Loucy (cell line): ENCODE measurements at regions not wholly inside any gene's neighbourhood (a gene's known extent, or its start where the extent isn't known, plus 50 kb on each side); places are given as distances from the start of the nearest gene placed in this dataset.
"Not testable (repeated sequence)": the region's sequence is repeated elsewhere in the genome, so short reads cannot be mapped to it uniquely, and the experiment has no call there.

Source experiments
- H2AFZ ChIP-seq: fragments of 200-600 bp; sonication (generic); 2 replicates; pipeline ENCODE4 v1.6.0; 2016; ENCODE audit warnings: antibody characterized with exemption, mild to moderate bottlenecking, low read length, moderate library complexity
- H3F3A ChIP-seq: fragments of 200-600 bp; 2 replicates; pipeline ENCODE4 v1.6.0; 2016; ENCODE audit warnings: antibody characterized with exemption, low read depth, mild to moderate bottlenecking
- H3K27me3 ChIP-seq: fragments of 200-600 bp; sonication (generic); 2 replicates; pipeline ENCODE4 v1.6.1; 2014; ENCODE audit warnings: low read length, mild to moderate bottlenecking; ENCODE audit not compliant: insufficient read depth, poor library complexity, severe bottlenecking
- H3K36me3 ChIP-seq: fragments of 200-600 bp; sonication (generic); 2 replicates; pipeline ENCODE4 v1.6.1; 2016; ENCODE audit warnings: low read length; ENCODE audit not compliant: insufficient read depth
- H3K4me1 ChIP-seq: fragments of 200-600 bp; sonication (generic); 2 replicates; pipeline ENCODE4 v1.5.1; 2014; ENCODE audit warnings: low read length, mild to moderate bottlenecking; ENCODE audit not compliant: insufficient read depth, poor library complexity, severe bottlenecking
- H3K4me2 ChIP-seq: fragments of 200-600 bp; sonication (generic); 2 replicates; pipeline ENCODE4 v1.6.0; 2014; ENCODE audit warnings: antibody characterized with exemption, low read length, low read depth, mild to moderate bottlenecking; ENCODE audit not compliant: poor library complexity, severe bottlenecking
- H3K4me3 ChIP-seq: fragments of 200-600 bp; sonication (generic); 2 replicates; pipeline ENCODE4 v1.5.1; 2014; ENCODE audit warnings: low read length, mild to moderate bottlenecking, mixed read lengths; ENCODE audit not compliant: poor library complexity, severe bottlenecking
- H3K79me2 ChIP-seq: fragments of 200-600 bp; sonication (generic); 2 replicates; pipeline ENCODE4 v1.6.1; 2014; ENCODE audit warnings: low read length; ENCODE audit not compliant: insufficient read depth
- H3K9ac ChIP-seq: fragments of 200-600 bp; sonication (generic); 2 replicates; pipeline ENCODE4 v1.6.0; 2014; ENCODE audit warnings: mild to moderate bottlenecking, low read depth, low read length, moderate library complexity; ENCODE audit not compliant: poor library complexity, severe bottlenecking
- H3K9me2 ChIP-seq: fragments of 200-600 bp; sonication (generic); replicated peaks from 2 replicates; pipeline ENCODE4 v1.6.1; 2016; ENCODE audit warnings: low read depth, low read length, mixed read lengths
- H3K9me3 ChIP-seq: fragments of 200-600 bp; sonication (generic); 2 replicates; pipeline ENCODE4 v1.6.1; 2014; ENCODE audit warnings: mild to moderate bottlenecking, antibody characterized with exemption, low read length, low read depth; ENCODE audit not compliant: insufficient read depth
- H4K20me1 ChIP-seq: fragments of 200-600 bp; sonication (generic); 2 replicates; pipeline ENCODE4 v1.6.0; 2014; ENCODE audit warnings: antibody characterized with exemption, low read length, mild to moderate bottlenecking; ENCODE audit not compliant: insufficient read depth, poor library complexity, severe bottlenecking
- CTCF ChIP-seq: fragments of 200-600 bp; sonication (generic); conservative IDR thresholded peaks from 2 replicates; pipeline ENCODE4 v1.5.1; 2014; ENCODE audit warnings: mild to moderate bottlenecking, antibody characterized with exemption, low read length
- EZH2phosphoT487 ChIP-seq: fragments of 200-600 bp; IDR thresholded peaks from 2 replicates; pipeline ENCODE4 v1.6.1; 2018; ENCODE audit warnings: antibody characterized with exemption, mild to moderate bottlenecking, moderate library complexity, borderline replicate concordance

GRCh38 chrX:87434618-87435017, 83.0 kb upstream of the KLHL4 start:
- H3K9me3 ChIP-seq: no peaks in the 10 kb centered on the region
- no peaks in the 10 kb centered on the region for H3K36me3 ChIP-seq
- no peak overlapping the region for H3K4me2 ChIP-seq
- H3K4me3 ChIP-seq: no peak overlapping the region
- no peak overlapping the region for H3K9ac ChIP-seq
- no peaks in the 10 kb centered on the region for H3K4me1 ChIP-seq
- H3K9me2 ChIP-seq: no peaks in the 10 kb centered on the region
- H2AFZ ChIP-seq: no peak overlapping the region
- no peaks in the 10 kb centered on the region for H4K20me1 ChIP-seq
- H3F3A ChIP-seq: no peaks in the 10 kb centered on the region
- H3K79me2 ChIP-seq: no peaks in the 10 kb centered on the region
- TF ChIP-seq CTCF (no peak), EZH2phosphoT487 (no peak)
- H3K27me3 ChIP-seq: no peaks in the 10 kb centered on the region

- H3K79me2 ChIP-seq, H4K20me1 ChIP-seq, H3K4me2 ChIP-seq, H3K27me3 ChIP-seq, H3K4me1 ChIP-seq, H3K4me3 ChIP-seq, H3K36me3 ChIP-seq, H3F3A ChIP-seq, H3K9ac ChIP-seq, H3K9me3 ChIP-seq, H2AFZ ChIP-seq, H3K9me2 ChIP-seq: not testable (repeated sequence)
Observed at GRCh38 chrX:87448613-87449012, 69.0 kb upstream of the KLHL4 start.

GRCh38 chrX:87465757-87466156, 51.8 kb upstream of the KLHL4 start:
- H3K4me3 ChIP-seq, H3K27me3 ChIP-seq, H3K4me1 ChIP-seq, H3K9me3 ChIP-seq, H3F3A ChIP-seq, H2AFZ ChIP-seq, H3K9me2 ChIP-seq, H3K9ac ChIP-seq, H3K79me2 ChIP-seq, H4K20me1 ChIP-seq, H3K36me3 ChIP-seq, H3K4me2 ChIP-seq: not testable (repeated sequence)
